ENCODE measurements at regions not wholly inside any gene's neighbourhood (a gene's known extent, or its start where the extent isn't known, plus 50 kb on each side); places are given as distances from the start of the nearest gene placed in this dataset.

DNA sequence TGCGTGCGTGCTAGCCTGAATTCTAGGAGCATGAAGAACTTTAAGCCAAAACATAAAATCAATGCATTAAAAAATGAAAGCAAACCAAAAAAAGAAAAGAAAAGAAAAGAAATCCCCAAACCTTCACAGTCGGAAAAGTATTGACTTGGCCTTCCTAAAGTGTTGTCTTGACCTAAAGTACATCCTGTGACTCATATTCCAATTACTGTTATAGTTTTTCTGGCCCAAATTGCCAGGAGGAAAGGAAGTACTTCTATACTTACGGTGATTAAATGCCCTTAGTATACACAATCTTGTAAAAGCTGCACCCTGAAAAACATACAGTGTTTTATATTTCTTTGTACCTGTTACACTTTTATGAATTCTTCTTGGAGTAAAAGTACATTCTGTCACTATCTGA, 512.8 kb downstream of the ANKRD50 start:
- intact Hi-C loops (cut with DNase I) = no loop called here
- DNase-seq = no peak
- no peak for ATAC-seq
- Histone ChIP-seq H3K36me3 (no peaks in the 10 kb centered on the region), H3K27ac (no peak overlapping the region), H3K4me3 (no peak overlapping the region), H3K27me3 (ENCODE audit: low read depth) (no peaks in the 10 kb centered on the region), H3K9me3 (no peaks in the 10 kb centered on the region), H3K4me1 (no peaks in the 10 kb centered on the region)
- TF ChIP-seq, protein P1, sequence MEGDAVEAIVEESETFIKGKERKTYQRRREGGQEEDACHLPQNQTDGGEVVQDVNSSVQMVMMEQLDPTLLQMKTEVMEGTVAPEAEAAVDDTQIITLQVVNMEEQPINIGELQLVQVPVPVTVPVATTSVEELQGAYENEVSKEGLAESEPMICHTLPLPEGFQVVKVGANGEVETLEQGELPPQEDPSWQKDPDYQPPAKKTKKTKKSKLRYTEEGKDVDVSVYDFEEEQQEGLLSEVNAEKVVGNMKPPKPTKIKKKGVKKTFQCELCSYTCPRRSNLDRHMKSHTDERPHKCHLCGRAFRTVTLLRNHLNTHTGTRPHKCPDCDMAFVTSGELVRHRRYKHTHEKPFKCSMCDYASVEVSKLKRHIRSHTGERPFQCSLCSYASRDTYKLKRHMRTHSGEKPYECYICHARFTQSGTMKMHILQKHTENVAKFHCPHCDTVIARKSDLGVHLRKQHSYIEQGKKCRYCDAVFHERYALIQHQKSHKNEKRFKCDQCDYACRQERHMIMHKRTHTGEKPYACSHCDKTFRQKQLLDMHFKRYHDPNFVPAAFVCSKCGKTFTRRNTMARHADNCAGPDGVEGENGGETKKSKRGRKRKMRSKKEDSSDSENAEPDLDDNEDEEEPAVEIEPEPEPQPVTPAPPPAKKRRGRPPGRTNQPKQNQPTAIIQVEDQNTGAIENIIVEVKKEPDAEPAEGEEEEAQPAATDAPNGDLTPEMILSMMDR (IDR thresholded peaks at IDR 0.05) = no peak

DNA sequence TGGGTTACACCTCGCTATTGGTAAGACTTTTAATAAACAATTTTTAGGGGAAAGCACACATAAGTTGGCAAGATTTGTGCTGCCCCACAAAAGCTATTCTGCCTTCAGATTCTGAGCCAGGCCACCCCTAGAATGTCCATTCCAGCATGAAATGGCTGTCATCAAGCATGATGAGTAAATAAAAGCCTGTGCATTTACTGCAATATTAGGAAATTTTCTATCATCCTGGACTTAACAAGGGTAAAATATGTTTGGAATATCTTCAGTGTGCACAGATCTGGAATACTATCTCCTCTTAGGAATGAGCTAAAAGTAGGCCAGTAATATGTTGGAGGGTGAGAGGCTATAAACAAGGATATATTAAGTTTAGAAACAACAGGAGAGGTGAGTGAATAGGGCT, 510.9 kb downstream of the ANKRD50 start:
- H3K9me3 ChIP-seq = no peaks in the 10 kb centered on the region
- no peak overlapping the region for H3K4me3 ChIP-seq
- no peak for ATAC-seq
- TF ChIP-seq, protein P1 (IDR thresholded peaks at IDR 0.05) = no peak
- no peak for DNase-seq
- H3K4me1 ChIP-seq = no peaks in the 10 kb centered on the region
- no peak overlapping the region for H3K27ac ChIP-seq
- no peaks in the 10 kb centered on the region for H3K27me3 ChIP-seq (ENCODE audit: low read depth)
- no peaks in the 10 kb centered on the region for H3K36me3 ChIP-seq
- intact Hi-C loops (cut with DNase I) = no loop called here

DNA sequence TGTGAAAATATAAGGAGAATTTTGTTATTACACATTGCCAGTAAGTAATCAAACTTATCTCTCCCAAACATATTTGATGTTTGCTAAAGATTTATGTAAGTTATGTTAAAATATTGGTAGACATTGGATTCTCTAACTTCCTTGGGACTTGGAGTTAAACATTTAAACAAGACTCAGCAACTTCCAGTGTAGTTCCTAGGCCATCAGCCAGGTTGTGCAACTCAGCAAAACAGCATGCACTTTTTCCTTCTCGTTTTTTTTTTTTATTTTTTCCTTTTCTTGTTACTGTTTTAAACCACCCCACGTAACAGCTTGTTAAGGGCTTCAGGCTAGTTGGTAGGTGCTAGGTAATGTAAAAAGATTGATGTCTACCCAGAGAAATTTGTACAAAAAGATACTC, 510.4 kb downstream of the ANKRD50 start:
- Histone ChIP-seq H3K9me3 (no peaks in the 10 kb centered on the region), H3K4me1 (no peaks in the 10 kb centered on the region), H3K27me3 (ENCODE audit: low read depth) (no peaks in the 10 kb centered on the region), H3K4me3 (no peak overlapping the region), H3K36me3 (no peaks in the 10 kb centered on the region), H3K27ac (no peak overlapping the region)
- intact Hi-C loops (cut with DNase I) = no loop called here
- TF ChIP-seq, protein P1 (IDR thresholded peaks at IDR 0.05) = no peak
- no peak for DNase-seq
- ATAC-seq = no peak

DNA sequence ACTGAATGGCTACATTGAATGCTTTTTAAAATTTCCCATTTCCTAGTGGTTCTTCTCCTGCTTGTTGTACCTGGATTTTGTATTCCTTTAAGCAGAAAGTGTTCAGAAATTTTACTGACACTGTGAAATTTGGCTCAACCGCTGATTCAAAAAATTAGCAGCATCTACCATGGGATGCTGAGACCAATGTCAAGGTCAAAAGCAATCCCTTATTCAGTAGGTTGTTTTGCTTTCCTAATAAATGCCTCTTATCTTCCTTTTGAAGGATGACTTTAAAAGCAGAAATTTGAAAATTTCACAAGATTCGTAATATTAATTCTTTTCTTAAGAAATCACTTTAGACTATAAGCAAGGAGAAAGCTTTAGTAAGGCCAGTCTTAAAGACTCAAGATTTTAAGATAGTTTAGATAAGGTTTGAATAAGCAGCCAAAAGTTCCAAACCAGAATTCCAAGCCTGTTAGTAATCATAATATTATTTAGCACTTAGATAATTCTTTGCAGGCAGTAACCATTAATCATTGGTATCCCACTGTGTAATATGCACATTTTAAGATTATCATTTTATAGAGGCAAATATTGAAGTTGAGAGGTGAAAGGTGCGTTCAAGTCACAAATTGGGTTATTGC, 508.8 kb downstream of the ANKRD50 start:
- no peaks in the 10 kb centered on the region for H3K27me3 ChIP-seq (ENCODE audit: low read depth)
- intact Hi-C loops (cut with DNase I) = no loop called here
- no peaks in the 10 kb centered on the region for H3K9me3 ChIP-seq
- H3K36me3 ChIP-seq = no peaks in the 10 kb centered on the region
- DNase-seq (no peak), ATAC-seq (no peak)
- no peak overlapping the region for H3K4me3 ChIP-seq
- TF ChIP-seq, protein P1 (IDR thresholded peaks at IDR 0.05) = no peak
- no peaks in the 10 kb centered on the region for H3K4me1 ChIP-seq
- H3K27ac ChIP-seq = no peak overlapping the region

DNA sequence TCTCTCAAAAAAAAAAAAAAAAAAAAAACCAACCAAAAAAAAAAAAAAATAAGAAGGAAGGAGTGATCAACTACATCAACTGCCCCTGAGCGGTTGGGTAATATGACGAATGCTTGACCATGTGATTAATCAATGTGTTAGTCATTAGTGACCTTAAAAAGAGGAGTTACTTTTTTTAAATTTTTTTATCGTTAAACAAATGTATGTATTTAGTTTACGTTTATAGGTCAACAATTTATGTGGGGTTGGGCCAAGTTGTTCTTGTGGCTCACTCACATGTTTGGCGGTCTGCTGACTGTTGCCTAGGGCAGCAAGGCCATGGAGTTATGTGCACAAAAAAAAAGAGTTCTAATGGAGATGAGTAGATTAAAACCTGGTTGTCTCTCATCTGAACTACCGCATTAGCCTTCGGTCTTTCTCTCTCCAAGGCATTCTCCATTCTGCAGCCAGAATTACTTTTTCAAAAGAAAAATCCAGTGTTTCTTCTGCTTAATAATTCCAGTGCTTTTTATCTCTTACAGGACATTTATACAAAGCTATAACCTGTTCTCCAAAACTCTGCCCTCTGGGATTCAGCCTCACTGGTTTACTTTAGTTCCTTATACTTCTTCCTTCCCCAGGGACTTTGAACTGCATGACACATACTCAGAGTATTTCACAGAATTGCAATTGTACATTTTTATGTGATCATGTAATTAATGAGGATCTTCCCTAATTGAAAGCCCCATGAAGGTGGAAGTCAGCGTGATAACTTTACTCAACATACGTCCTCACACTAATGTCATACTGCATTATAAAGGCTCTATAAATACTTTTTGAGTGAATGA, 505.5 kb downstream of the ANKRD50 start:
- H3K4me1 ChIP-seq = no peaks in the 10 kb centered on the region
- H3K36me3 ChIP-seq = no peaks in the 10 kb centered on the region
- H3K27ac ChIP-seq = no peak overlapping the region
- ATAC-seq (no peak), DNase-seq (no peak)
- H3K9me3 ChIP-seq = no peaks in the 10 kb centered on the region
- TF ChIP-seq, protein P1 (IDR thresholded peaks at IDR 0.05) = no peak
- intact Hi-C loops (cut with DNase I) = no loop called here
- no peak overlapping the region for H3K4me3 ChIP-seq
- no peaks in the 10 kb centered on the region for H3K27me3 ChIP-seq (ENCODE audit: low read depth)

Data from lower lobe of right lung (tissue), 2 donors.